IPS-NIHi11 (cell line): ENCODE measurements at regions not wholly inside any gene's neighbourhood (a gene's known extent, or its start where the extent isn't known, plus 50 kb on each side); places are given as distances from the start of the nearest gene placed in this dataset.
"Not testable (repeated sequence)": the region's sequence is repeated elsewhere in the genome, so short reads cannot be mapped to it uniquely, and the experiment has no call there.

ENCODE experiments used
- DNase-seq: peaks from one replicate; pipeline ENCODE4 v3.0.0; 2012; ENCODE audit warnings: mixed read lengths, low spot score

- DNase-seq: no peak
These were observed 297.3 kb upstream of the PROK2 start for GRCh38 chr3:72082186-72082715.

- DNase-seq: no peak
These were observed 296.7 kb upstream of the PROK2 start for GRCh38 chr3:72081471-72082185.

GRCh38 chr3:72080800-72081199 is 295.9 kb upstream of the PROK2 start:
- DNase-seq: no peak

GRCh38 chr3:72080095-72080494 is 295.1 kb upstream of the PROK2 start:
- no peak for DNase-seq

GRCh38 chr3:72079369-72079872 is 294.5 kb upstream of the PROK2 start:
- no peak for DNase-seq

- no peak for DNase-seq
These were observed 293.9 kb upstream of the PROK2 start for GRCh38 chr3:72078676-72079368.

GRCh38 chr3:72077473-72078259 is 292.7 kb upstream of the PROK2 start:
- DNase-seq: no peak

GRCh38 chr3:72075848-72076247 is 290.9 kb upstream of the PROK2 start:
- DNase-seq: not testable (repeated sequence)

- DNase-seq: no peak
These were observed 286.7 kb upstream of the PROK2 start for GRCh38 chr3:72071624-72072023.

GRCh38 chr3:72070005-72070404 is 285.1 kb upstream of the PROK2 start:
- no peak for DNase-seq

- DNase-seq: no peak
These were observed 284.6 kb upstream of the PROK2 start for GRCh38 chr3:72069543-72069942.

GRCh38 chr3:72068621-72069020 is 283.7 kb upstream of the PROK2 start:
- DNase-seq: no peak

GRCh38 chr3:72067721-72068120 is 282.8 kb upstream of the PROK2 start:
- DNase-seq: no peak

- no peak for DNase-seq
These were observed 281.1 kb upstream of the PROK2 start for GRCh38 chr3:72065872-72066641.

- no peak for DNase-seq
These were observed 280.3 kb upstream of the PROK2 start for GRCh38 chr3:72065236-72065635.

GRCh38 chr3:72064727-72065126 is 279.8 kb upstream of the PROK2 start:
- DNase-seq: not testable (repeated sequence)

GRCh38 chr3:72062017-72062416 is 277.1 kb upstream of the PROK2 start:
- no peak for DNase-seq

- DNase-seq: no peak
These were observed 275.6 kb upstream of the PROK2 start for GRCh38 chr3:72060447-72061034.

- peak; percentile 20 for DNase-seq
These were observed 273.6 kb upstream of the PROK2 start for GRCh38 chr3:72058493-72059081.

GRCh38 chr3:72055436-72055835 is 270.5 kb upstream of the PROK2 start:
- DNase-seq: no peak

GRCh38 chr3:72054976-72055375 is 270.0 kb upstream of the PROK2 start:
- DNase-seq: no peak
